Caco-2 (cell line): ENCODE measurements at regions not wholly inside any gene's neighbourhood (a gene's known extent, or its start where the extent isn't known, plus 50 kb on each side); places are given as distances from the start of the nearest gene placed in this dataset.

Experiments used
- BruUV-seq: library from RNA; stranded (reverse); fragments of 400-500 nt; replicated peaks from 2 replicates; lab custom pipeline; 2021; lab: Mats Ljungman, UMichigan
- CTCF ChIA-PET: fragments of 300-600 bp; sonication (Branson Sonifier 250); formaldehyde crosslinking; loops from one replicate; lab custom pipeline; 2022; ENCODE audit warnings: antibody characterized with exemption; lab: Charles Lee
- POLR2A ChIA-PET: fragments of 300-600 bp; sonication (Branson Sonifier 250); formaldehyde crosslinking; loops from one replicate; lab custom pipeline; 2022; ENCODE audit warnings: antibody characterized with exemption; lab: Charles Lee
- DNase-seq, 2 experiments: peaks; one replicate each; pipeline versions ENCODE4 v3.0.0 to v3.0.0-alpha.2; 2020 to 2022
- H3K27me3 ChIP-seq: replicated peaks from 2 replicates; pipeline ENCODE4 v1.6.0; 2011; ENCODE audit warnings: low read length; ENCODE audit not compliant: control insufficient read depth, insufficient read depth
- H3K36me3 ChIP-seq: 2 replicates; pipeline ENCODE4 v1.5.1; 2011; ENCODE audit warnings: low read length; ENCODE audit not compliant: control insufficient read depth, insufficient read depth
- H3K4me1 ChIP-seq: fragments of 250-450 bp; sonication (Bioruptor Pico); 2 replicates; pipeline ENCODE4 v1.5.1; 2020; ENCODE audit warnings: mild to moderate bottlenecking
- H3K4me3 ChIP-seq: 2 replicates; pipeline ENCODE4 v1.5.1; 2011; ENCODE audit warnings: low read depth, mild to moderate bottlenecking, control low read depth, low read length
- H3K9me3 ChIP-seq: fragments of 250-450 bp; sonication (Bioruptor Pico); 2 replicates; pipeline ENCODE4 v1.5.1; 2020; ENCODE audit warnings: mild to moderate bottlenecking, moderate library complexity
- H3K27ac Mint-ChIP-seq: one replicate; pipeline ENCODE4 v1.8.0; 2022; ENCODE audit warnings: mixed read lengths; ENCODE audit not compliant: unreplicated experiment
- H3K27me3 Mint-ChIP-seq: one replicate; pipeline ENCODE4 v1.8.0; 2022; ENCODE audit warnings: mixed read lengths; ENCODE audit not compliant: insufficient read depth, unreplicated experiment
- H3K36me3 Mint-ChIP-seq: one replicate; pipeline ENCODE4 v1.8.0; 2022; ENCODE audit warnings: mild to moderate bottlenecking, mixed read lengths; ENCODE audit not compliant: insufficient read depth, unreplicated experiment
- H3K4me1 Mint-ChIP-seq: one replicate; pipeline ENCODE4 v1.8.0; 2022; ENCODE audit warnings: low read depth, mixed read lengths; ENCODE audit not compliant: unreplicated experiment
- H3K4me3 Mint-ChIP-seq: one replicate; pipeline ENCODE4 v1.8.0; 2022; ENCODE audit warnings: mild to moderate bottlenecking, moderate library complexity, mixed read lengths; ENCODE audit not compliant: unreplicated experiment
- H3K9me3 Mint-ChIP-seq: one replicate; pipeline ENCODE4 v1.8.0; 2022; ENCODE audit warnings: mixed read lengths; ENCODE audit not compliant: unreplicated experiment
- CTCF ChIP-seq, 2 experiments: fragments of 200-600 bp in 1 of 2; IDR thresholded peaks; 1 replicate in 1 of 2; 2 replicates in 1 of 2; pipeline versions ENCODE4 v1.5.1 to v1.8.0; 2011 to 2022; ENCODE audit warnings: antibody characterized with exemption in 1 of 2, control low read depth in 1 of 2, inconsistent platforms in 1 of 2, low read depth in 1 of 2, low read length in 1 of 2, mild to moderate bottlenecking in 1 of 2, moderate library complexity in 1 of 2; ENCODE audit not compliant: insufficient read depth in 1 of 2, severe bottlenecking in 1 of 2, unreplicated experiment in 1 of 2
- intact Hi-C: fragments of 100-400 bp; cut with micrococcal nuclease; formaldehyde crosslinking; loops from one replicate; pipeline ENCODE4 v1.10.0; 2022; ENCODE audit not compliant: unreplicated experiment

- H3K27ac Mint-ChIP-seq, result no peak overlapping the region
- ChIA-PET CTCF (no interaction called here), POLR2A (no interaction called here)
- intact Hi-C loops, result no loop called here
- no peak overlapping the region for H3K4me3 ChIP-seq
- H3K9me3 Mint-ChIP-seq, result peaks cover 7% of the 10 kb centered on the region
- H3K4me1 ChIP-seq, result no peaks in the 10 kb centered on the region
- no peaks in the 10 kb centered on the region for H3K36me3 ChIP-seq
- no peaks in the 10 kb centered on the region for H3K9me3 ChIP-seq
- no peaks in the 10 kb centered on the region for H3K36me3 Mint-ChIP-seq
- H3K27me3 Mint-ChIP-seq, result peaks cover 3% of the 10 kb centered on the region
- H3K27me3 ChIP-seq, result no peaks in the 10 kb centered on the region
- no peak for TF ChIP-seq CTCF (IDR thresholded peaks at IDR 0.05; ENCODE audit: insufficient read depth in 1 of 2, low read depth in 1 of 2, low read length in 1 of 2, severe bottlenecking in 1 of 2, unreplicated experiment in 1 of 2)
- no peak for DNase-seq
- H3K4me1 Mint-ChIP-seq, result no peaks in the 10 kb centered on the region
- no TSS peak for BruUV-seq
- H3K4me3 Mint-ChIP-seq, result no peak overlapping the region
Measured at GRCh38 chr4:17155486-17155885, 257.0 kb upstream of the LDB2 start.

DNA sequence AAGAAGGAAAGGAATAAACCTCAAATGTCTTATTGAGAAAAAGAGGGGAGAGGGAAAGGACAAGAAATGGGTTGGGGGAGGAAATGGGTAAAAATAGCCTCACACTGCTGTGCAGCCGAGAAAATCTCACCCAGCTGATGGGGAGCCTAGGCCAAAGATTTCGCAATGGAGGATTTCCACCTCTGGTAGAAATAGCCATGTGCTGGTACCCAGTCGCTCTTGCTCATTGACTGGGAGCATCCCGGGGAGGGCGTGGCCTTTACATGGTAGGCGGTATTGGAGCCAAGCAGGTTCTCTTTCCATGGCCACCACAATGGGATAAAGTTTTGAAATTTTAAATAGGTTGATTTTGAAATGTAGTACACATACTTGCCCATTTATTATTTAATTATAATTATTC is 255.1 kb upstream of the LDB2 start:
- H3K27ac Mint-ChIP-seq, result no peak overlapping the region
- no peak for DNase-seq
- no TSS peak for BruUV-seq
- H3K9me3 ChIP-seq, result no peaks in the 10 kb centered on the region
- peaks cover 1% of the 10 kb centered on the region for H3K27me3 Mint-ChIP-seq
- no peaks in the 10 kb centered on the region for H3K36me3 Mint-ChIP-seq
- POLR2A ChIA-PET, result no interaction called here
- H3K9me3 Mint-ChIP-seq, result peaks cover 7% of the 10 kb centered on the region
- no peak overlapping the region for H3K4me3 Mint-ChIP-seq
- no peak for TF ChIP-seq CTCF (IDR thresholded peaks at IDR 0.05; ENCODE audit: insufficient read depth in 1 of 2, low read depth in 1 of 2, low read length in 1 of 2, severe bottlenecking in 1 of 2, unreplicated experiment in 1 of 2)
- no peaks in the 10 kb centered on the region for H3K27me3 ChIP-seq
- no peak overlapping the region for H3K4me3 ChIP-seq
- H3K4me1 ChIP-seq, result no peaks in the 10 kb centered on the region
- no peaks in the 10 kb centered on the region for H3K36me3 ChIP-seq
- H3K4me1 Mint-ChIP-seq, result no peaks in the 10 kb centered on the region
- intact Hi-C loops, result no loop called here
- CTCF ChIA-PET, result no interaction called here

DNA sequence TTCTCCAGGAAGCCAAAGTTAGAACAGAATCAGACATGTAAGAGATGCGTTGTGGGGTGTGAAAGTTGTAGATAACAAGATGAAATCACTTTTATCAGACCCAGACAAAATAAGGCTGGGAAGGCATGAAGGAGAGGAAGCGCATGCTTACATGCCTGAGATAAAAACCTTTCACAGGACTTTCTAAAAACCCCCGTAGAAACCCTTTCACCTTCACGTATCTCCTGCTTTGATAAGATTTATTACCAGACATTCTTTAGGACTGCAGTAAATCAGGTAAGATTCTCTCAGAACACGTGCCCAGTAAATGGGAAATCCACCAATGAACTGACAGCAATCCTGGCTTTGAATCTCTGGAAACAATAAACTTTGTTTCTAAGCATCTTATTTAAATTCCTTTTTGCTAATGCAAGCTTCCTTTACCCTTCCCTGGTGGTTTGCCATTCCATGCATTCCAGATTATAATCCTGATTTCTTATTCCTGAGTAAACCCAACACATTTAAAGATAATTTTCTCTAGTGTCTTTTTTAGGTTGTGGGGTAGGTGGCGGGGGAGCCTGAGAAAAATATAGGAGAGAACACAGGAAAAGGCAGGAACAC is 254.6 kb upstream of the LDB2 start:
- Mint-ChIP-seq H3K4me3 (no peak overlapping the region), H3K36me3 (no peaks in the 10 kb centered on the region), H3K27me3 (no peaks in the 10 kb centered on the region), H3K9me3 (peaks cover 7% of the 10 kb centered on the region), H3K27ac (no peak overlapping the region), H3K4me1 (no peaks in the 10 kb centered on the region)
- POLR2A ChIA-PET, result no interaction called here
- no peak for DNase-seq
- no peaks in the 10 kb centered on the region for H3K9me3 ChIP-seq
- TF ChIP-seq CTCF (IDR thresholded peaks at IDR 0.05; ENCODE audit: insufficient read depth in 1 of 2, low read depth in 1 of 2, low read length in 1 of 2, severe bottlenecking in 1 of 2, unreplicated experiment in 1 of 2), result no peak
- BruUV-seq, result no TSS peak
- no peaks in the 10 kb centered on the region for H3K36me3 ChIP-seq
- no peaks in the 10 kb centered on the region for H3K4me1 ChIP-seq
- no peaks in the 10 kb centered on the region for H3K27me3 ChIP-seq
- no peak overlapping the region for H3K4me3 ChIP-seq
- intact Hi-C loops, result no loop called here
- CTCF ChIA-PET, result no interaction called here
